Cardiac muscle cell (in vitro differentiated cells and primary cell): ENCODE measurements at regions not wholly inside any gene's neighbourhood (a gene's known extent, or its start where the extent isn't known, plus 50 kb on each side); places are given as distances from the start of the nearest gene placed in this dataset.
A peak's percentile ranks its signal among the peaks of the same experiment; 100 is the strongest.
"Not testable (repeated sequence)": the region's sequence is repeated elsewhere in the genome, so short reads cannot be mapped to it uniquely, and the experiment has no call there.

Experiments
- DNase-seq, 2 donors: peaks; one replicate each; pipeline versions ENCODE4 v3.0.0 to v3.0.0-alpha.2; 2010 to 2017; ENCODE audit warnings: low read depth in 1 of 2, low spot score in 1 of 2
- H3K27ac ChIP-seq: fragments of 200-600 bp; sonication (generic); 2 replicates; pipeline ENCODE4 v1.5.1; 2016
- H3K27me3 ChIP-seq: fragments of 200-600 bp; sonication (generic); 2 replicates; pipeline ENCODE4 v1.6.0; 2016; ENCODE audit warnings: control low read depth
- H3K36me3 ChIP-seq: fragments of 200-600 bp; sonication (generic); 2 replicates; pipeline ENCODE4 v1.5.1; 2016; ENCODE audit warnings: control low read depth
- H3K4me1 ChIP-seq: fragments of 200-600 bp; sonication (generic); 2 replicates; pipeline ENCODE4 v1.8.1; 2017; ENCODE audit warnings: low read depth, mild to moderate bottlenecking, mixed run types
- H3K4me3 ChIP-seq: fragments of 200-600 bp; sonication (generic); 2 replicates; pipeline ENCODE4 v1.5.1; 2016; ENCODE audit warnings: mild to moderate bottlenecking
- H3K9me3 ChIP-seq: fragments of 200-600 bp; sonication (generic); 2 replicates; pipeline ENCODE4 v1.5.1; 2017; ENCODE audit warnings: low read depth, mild to moderate bottlenecking, control low read depth
- TF ChIP-seq, protein P1 (sequence below): IDR thresholded peaks from 2 replicates; pipeline ENCODE4 v1.5.1; 2012; ENCODE audit warnings: low read depth, mild to moderate bottlenecking, low read length

DNA sequence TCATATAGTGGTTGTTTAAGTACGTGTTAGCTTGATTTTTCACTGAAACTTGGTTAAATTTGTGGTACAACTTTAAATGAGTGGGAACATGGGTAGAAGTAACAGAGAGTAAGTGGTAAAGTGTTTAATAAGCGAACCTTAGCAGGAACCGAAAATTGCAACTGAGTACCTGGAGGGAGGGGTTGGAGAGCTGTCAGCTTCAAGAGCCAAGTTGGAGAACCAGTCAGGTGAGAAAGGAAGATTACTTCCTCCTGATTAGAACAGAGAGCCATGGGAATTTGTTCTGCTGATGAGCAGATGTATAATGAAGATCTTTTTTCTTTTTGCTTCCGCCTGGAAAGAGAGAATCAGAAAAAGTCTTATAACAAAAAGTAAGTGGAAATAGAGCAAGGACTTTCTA, 158.4 kb upstream of the CDH7 start:
- TF ChIP-seq, protein P1, sequence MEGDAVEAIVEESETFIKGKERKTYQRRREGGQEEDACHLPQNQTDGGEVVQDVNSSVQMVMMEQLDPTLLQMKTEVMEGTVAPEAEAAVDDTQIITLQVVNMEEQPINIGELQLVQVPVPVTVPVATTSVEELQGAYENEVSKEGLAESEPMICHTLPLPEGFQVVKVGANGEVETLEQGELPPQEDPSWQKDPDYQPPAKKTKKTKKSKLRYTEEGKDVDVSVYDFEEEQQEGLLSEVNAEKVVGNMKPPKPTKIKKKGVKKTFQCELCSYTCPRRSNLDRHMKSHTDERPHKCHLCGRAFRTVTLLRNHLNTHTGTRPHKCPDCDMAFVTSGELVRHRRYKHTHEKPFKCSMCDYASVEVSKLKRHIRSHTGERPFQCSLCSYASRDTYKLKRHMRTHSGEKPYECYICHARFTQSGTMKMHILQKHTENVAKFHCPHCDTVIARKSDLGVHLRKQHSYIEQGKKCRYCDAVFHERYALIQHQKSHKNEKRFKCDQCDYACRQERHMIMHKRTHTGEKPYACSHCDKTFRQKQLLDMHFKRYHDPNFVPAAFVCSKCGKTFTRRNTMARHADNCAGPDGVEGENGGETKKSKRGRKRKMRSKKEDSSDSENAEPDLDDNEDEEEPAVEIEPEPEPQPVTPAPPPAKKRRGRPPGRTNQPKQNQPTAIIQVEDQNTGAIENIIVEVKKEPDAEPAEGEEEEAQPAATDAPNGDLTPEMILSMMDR = no peak
- DNase-seq = no peak
- Histone ChIP-seq H3K36me3 (no peaks in the 10 kb centered on the region), H3K4me3 (no peak overlapping the region), H3K27ac (no peak overlapping the region), H3K27me3 (no peaks in the 10 kb centered on the region), H3K4me1 (no peaks in the 10 kb centered on the region), H3K9me3 (no peaks in the 10 kb centered on the region)

GRCh38 chr18:65587491-65587890, 163.3 kb upstream of the CDH7 start:
- Histone ChIP-seq H3K36me3 (no peaks in the 10 kb centered on the region), H3K4me1 (no peaks in the 10 kb centered on the region), H3K27me3 (no peaks in the 10 kb centered on the region), H3K4me3 (no peak overlapping the region), H3K27ac (no peak overlapping the region), H3K9me3 (no peaks in the 10 kb centered on the region)
- no peak for DNase-seq
- TF ChIP-seq, protein P1 = no peak

DNA sequence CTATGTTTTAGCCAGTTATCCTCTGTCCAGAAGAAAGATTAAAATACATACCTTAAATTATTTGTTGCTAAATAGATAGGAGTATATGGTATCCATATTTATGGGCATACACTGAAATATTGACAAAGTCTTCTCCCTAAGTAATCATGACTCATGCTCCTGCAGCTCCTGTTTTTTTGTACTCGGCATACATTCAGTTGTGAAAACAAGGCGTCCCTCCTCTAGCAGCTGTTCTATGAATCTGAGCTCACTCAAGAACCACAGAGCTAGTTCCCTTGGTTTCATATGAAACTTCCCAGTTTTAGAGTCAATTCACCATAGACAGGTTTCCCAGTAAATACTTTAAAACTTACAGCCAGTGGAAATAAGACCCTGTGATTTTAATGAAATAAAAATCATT, 168.7 kb upstream of the CDH7 start:
- not testable (repeated sequence) for DNase-seq, H3K4me3 ChIP-seq, H3K36me3 ChIP-seq, H3K9me3 ChIP-seq, H3K4me1 ChIP-seq, H3K27ac ChIP-seq, H3K27me3 ChIP-seq

- no peaks in the 10 kb centered on the region for H3K4me1 ChIP-seq
These were observed 181.9 kb upstream of the CDH7 start for GRCh38 chr18:65568866-65569265.

DNA sequence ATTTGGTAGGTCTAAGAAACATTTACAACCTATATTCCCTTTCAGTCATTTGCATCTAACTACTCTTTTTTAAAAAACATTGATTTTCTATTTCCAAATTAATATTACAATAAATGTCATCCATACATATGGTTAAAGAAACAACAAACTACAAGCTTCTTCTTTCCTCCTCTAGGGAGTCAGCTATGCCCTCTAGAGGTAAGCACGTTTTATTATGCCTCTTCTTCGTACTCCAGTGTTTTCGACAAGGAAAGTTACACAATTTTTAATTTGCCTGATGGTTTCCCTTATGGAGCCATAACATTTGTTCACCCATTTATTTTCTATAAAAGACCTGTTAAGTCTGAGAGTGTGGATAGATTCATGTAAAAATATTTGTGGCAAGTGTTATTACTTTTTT, 183.4 kb upstream of the CDH7 start:
- Histone ChIP-seq H3K4me1 (no peaks in the 10 kb centered on the region), H3K4me3 (no peak overlapping the region), H3K9me3 (no peaks in the 10 kb centered on the region), H3K27me3 (no peaks in the 10 kb centered on the region), H3K36me3 (no peaks in the 10 kb centered on the region), H3K27ac (no peak overlapping the region)
- TF ChIP-seq, protein P1 = no peak
- peak in 1 of 2 donors; percentile 38 for DNase-seq

More at GRCh38 chr18:65568866-65569265, 181.9 kb upstream of the CDH7 start:
- Histone ChIP-seq H3K27ac (no peak overlapping the region), H3K27me3 (no peaks in the 10 kb centered on the region), H3K36me3 (no peaks in the 10 kb centered on the region), H3K4me3 (no peak overlapping the region), H3K9me3 (no peaks in the 10 kb centered on the region)
- no peak for DNase-seq
- TF ChIP-seq, protein P1 = no peak

DNA sequence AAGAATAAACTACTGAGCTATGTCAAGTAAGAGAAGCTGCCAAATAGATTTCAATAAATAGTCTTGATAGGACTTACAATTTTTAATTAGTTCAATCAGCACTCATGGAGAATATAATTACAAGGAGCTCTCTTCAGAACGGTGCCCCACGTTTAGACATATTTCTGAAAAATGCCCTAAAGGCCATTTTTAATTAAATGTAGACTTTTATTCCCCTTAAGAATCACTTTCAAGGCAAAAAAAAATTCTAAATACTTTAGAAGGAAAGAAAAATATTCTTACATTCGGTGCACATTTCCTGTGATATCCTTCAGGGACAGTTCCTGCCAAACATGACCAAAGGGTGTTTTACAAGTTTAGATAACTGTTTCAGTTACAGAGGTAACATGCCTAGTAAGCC, 202.5 kb upstream of the CDH7 start:
- TF ChIP-seq, protein P1 = no peak
- H3K36me3 ChIP-seq = no peaks in the 10 kb centered on the region
- H3K27ac ChIP-seq = no peak overlapping the region
- no peaks in the 10 kb centered on the region for H3K27me3 ChIP-seq
- DNase-seq = no peak
- no peak overlapping the region for H3K4me3 ChIP-seq
- no peaks in the 10 kb centered on the region for H3K9me3 ChIP-seq
- H3K4me1 ChIP-seq = no peaks in the 10 kb centered on the region
